Large intestine (tissue), 3 donors: ENCODE measurements at regions not wholly inside any gene's neighbourhood (a gene's known extent, or its start where the extent isn't known, plus 50 kb on each side); places are given as distances from the start of the nearest gene placed in this dataset.

Experiments used
- DNase-seq, 2 donors: peaks; one replicate each; pipeline versions ENCODE4 v3.0.0 to v3.0.0-alpha.2; 2013
- H3K27ac ChIP-seq: one replicate; pipeline ENCODE4 v1.5.1; 2013; ENCODE audit warnings: low read length
- H3K27me3 ChIP-seq: 2 replicates; pipeline ENCODE4 v1.6.1; 2013; ENCODE audit warnings: low read length; ENCODE audit not compliant: control insufficient read depth, insufficient read depth
- H3K36me3 ChIP-seq: 2 replicates; pipeline ENCODE4 v1.6.1; 2013; ENCODE audit warnings: low read length; ENCODE audit not compliant: control insufficient read depth, insufficient read depth
- H3K4me1 ChIP-seq: one replicate; pipeline ENCODE4 v1.6.1; 2013; ENCODE audit warnings: low read length; ENCODE audit not compliant: control insufficient read depth, insufficient read depth
- H3K4me3 ChIP-seq: one replicate; pipeline ENCODE4 v1.5.1; 2013; ENCODE audit warnings: low read length
- H3K9me3 ChIP-seq: one replicate; pipeline ENCODE4 v1.6.1; 2013; ENCODE audit warnings: mild to moderate bottlenecking, low read depth, low read length, moderate library complexity; ENCODE audit not compliant: control insufficient read depth
- WGBS: methylation state at CpG from one replicate; pipeline ENCODE4 v1.1.5; 2013; ENCODE audit warnings: low lambda C conversion rate; ENCODE audit not compliant: insufficient coverage; 5-methylcytosine and 5-hydroxymethylcytosine counted together

DNA sequence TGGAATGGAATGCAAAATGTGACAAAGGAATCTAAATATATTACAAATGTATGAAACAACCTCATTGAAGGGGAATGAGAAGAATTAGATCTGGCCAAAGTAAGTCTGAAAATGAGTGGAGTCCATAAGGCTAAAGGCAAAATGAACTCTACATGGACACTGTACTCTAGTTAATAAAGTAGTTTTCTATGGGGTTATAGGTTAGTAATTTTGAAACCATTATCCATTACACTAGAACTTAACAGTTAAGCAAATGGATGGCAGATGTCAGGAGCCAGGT, 222.1 kb downstream of the NUAK1 start:
- Histone ChIP-seq H3K27ac (no peak overlapping the region), H3K27me3 (no peaks in the 10 kb centered on the region)

DNA sequence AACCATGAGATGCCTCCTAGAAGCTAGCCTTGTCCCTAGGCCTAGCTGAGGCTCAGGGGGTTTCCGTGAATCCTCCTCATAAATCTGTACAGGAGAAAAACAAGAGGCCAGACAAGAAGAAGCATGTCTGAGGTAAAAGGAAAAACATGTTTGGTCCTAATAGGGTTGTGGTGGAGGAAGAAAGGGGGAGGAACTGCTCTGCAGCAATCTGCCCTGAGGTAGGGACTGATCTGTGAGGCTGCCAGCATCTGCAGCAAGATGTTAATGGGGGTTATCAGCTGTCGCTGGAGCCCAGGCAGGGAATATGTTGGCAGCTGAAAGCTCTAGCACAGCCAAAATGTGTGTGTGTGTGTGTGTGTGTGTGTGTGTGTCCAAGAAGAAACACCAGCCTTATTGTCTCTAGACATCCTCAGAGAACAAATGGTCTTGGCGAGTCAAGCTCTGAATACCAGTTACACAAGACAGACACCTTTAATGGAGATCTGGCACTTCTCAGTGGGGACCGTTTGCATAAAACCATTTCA, 218.5 kb downstream of the NUAK1 start:
- Histone ChIP-seq H3K9me3 (no peaks in the 10 kb centered on the region), H3K4me3 (no peak overlapping the region), H3K27me3 (peaks cover 5% of the 10 kb centered on the region), H3K27ac (no peak overlapping the region), H3K36me3 (no peaks in the 10 kb centered on the region), H3K4me1 (no peaks in the 10 kb centered on the region)
- WGBS, result no CpG with 5 or more reads among the region's 4 CpGs
- peak; percentile 11 to 24 for DNase-seq

More for the DNA sequence above, 222.1 kb downstream of the NUAK1 start:
- no peaks in the 10 kb centered on the region for H3K36me3 ChIP-seq
- no peaks in the 10 kb centered on the region for H3K4me1 ChIP-seq
- DNase-seq, result no peak
- H3K9me3 ChIP-seq, result no peaks in the 10 kb centered on the region
- H3K4me3 ChIP-seq, result no peak overlapping the region

DNA sequence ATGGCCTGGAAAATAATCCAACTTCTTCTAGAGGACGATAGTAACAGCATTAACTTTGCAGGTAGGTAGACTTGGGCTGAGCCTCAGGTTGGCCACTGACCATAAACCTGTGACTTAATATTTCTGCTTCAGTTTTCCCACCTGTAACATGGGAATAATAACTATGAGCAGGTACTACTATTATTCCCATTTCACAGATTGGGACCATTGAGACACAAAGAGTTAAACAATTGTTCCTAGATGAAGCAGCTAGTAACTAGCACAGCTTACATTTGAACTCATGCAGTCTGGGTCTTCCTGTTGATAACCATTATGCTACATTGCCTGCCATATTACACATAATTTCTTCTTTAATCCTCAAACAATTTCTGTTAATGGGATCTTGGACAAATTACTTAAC, 217.7 kb downstream of the NUAK1 start:
- Histone ChIP-seq H3K27me3 (peaks cover 5% of the 10 kb centered on the region), H3K4me1 (no peaks in the 10 kb centered on the region), H3K9me3 (no peaks in the 10 kb centered on the region), H3K4me3 (no peak overlapping the region), H3K36me3 (no peaks in the 10 kb centered on the region), H3K27ac (no peak overlapping the region)
- WGBS, result no CpG with 5 or more reads among the region's 1 CpG
- DNase-seq, result no peak

DNA sequence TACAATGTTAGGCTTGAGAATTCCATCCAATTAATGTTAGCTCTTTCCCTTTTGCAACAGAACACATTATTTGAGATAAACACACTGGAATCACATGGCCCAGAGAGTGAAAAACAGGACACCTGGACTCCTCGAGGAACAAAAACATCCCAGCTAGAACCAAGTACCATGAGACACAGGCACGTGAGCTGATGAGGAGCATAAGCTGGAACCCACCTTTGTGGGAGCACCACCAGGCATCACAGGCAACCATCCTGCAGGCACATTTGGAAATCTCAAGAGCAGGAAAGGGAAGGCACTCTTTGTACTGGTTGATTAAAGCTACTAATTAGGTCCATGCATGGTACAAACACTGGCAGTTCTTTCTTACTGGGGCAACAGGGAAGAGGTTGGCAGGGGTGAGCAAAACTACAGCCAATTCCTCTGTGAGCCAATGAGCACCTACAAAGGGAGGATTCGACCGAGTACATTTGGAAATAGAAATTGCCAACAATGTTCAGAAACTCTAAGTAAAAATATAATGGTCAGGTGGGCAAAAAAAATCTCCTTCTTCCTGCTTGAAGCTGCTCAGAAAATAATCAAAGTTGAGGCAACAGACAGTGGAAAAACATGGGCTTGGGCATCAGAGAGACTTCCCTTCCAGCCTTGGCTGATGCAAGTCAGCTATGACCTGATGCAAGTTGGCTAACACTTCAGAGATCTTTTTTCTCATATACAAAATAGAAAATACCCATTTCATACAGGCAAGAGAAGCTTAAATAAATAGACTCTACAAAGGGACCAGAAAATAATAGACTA, 216.7 kb downstream of the NUAK1 start:
- WGBS, result 93% methylated on average over 2 of the region's 4 CpGs
- Histone ChIP-seq H3K4me1 (no peaks in the 10 kb centered on the region), H3K36me3 (no peaks in the 10 kb centered on the region), H3K27ac (no peak overlapping the region), H3K4me3 (no peak overlapping the region), H3K27me3 (peaks cover 5% of the 10 kb centered on the region), H3K9me3 (no peaks in the 10 kb centered on the region)
- DNase-seq, result no peak

DNA sequence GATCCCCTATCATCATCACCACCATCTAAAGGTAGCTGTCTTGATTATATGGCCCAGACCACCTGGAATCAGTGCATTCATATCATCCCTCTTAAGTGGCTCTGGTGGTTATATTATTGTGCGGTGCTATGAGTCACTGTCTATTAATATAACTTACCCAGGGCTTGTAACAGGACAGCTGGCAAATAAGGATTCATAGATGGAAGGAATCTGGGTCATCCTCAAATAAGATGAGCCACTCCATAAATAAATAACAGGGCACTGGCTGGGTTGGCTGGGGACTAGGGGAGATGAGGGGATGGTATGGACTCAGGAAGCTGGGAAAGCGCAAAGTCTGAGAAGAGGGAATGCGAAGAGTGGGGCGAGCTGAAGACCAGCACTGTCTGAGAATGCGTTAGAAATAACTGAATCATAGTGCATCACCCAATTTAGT, 216.1 kb downstream of the NUAK1 start:
- H3K9me3 ChIP-seq, result no peaks in the 10 kb centered on the region
- H3K36me3 ChIP-seq, result no peaks in the 10 kb centered on the region
- 100% methylated on average over 4 of the region's 5 CpGs for WGBS
- H3K4me1 ChIP-seq, result no peaks in the 10 kb centered on the region
- H3K4me3 ChIP-seq, result no peak overlapping the region
- DNase-seq, result no peak
- no peak overlapping the region for H3K27ac ChIP-seq
- peaks cover 5% of the 10 kb centered on the region for H3K27me3 ChIP-seq

DNA sequence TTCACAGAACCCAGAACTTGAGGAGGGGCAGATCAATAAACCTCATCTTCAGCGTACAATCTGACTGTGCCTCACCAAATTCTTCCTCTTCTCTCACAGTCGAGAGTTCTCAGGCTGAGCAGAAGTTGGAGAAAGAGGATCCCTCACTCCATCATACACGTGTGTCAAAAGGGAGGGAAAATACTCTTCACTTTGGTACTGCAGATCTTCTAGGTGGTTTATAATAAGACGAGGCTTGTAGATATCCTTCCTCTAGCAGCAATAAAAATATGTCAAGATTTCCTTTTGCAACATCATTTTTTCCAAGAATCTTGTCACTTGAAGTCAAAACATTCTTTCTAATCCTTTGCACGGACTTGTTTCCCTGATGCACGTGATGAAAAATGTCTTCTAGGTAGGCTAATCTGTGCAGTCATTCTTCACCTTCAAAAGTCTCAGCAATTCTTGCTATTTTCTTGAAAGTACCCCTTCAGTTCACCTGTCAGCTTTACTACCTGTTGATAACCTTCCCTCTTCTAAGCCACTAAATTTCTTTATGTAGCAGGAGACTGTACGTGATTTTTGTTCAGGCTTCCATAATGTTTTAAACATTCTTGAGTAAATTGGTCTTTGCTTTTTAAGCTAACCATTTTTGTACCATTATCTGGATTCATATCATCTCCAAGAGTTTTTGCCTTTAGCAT, 214.1 kb downstream of the NUAK1 start:
- no peaks in the 10 kb centered on the region for H3K4me1 ChIP-seq
- peaks cover 5% of the 10 kb centered on the region for H3K27me3 ChIP-seq
- H3K27ac ChIP-seq, result no peak overlapping the region
- no peaks in the 10 kb centered on the region for H3K9me3 ChIP-seq
- 68% methylated on average over 2 of the region's 7 CpGs for WGBS
- no peaks in the 10 kb centered on the region for H3K36me3 ChIP-seq
- no peak overlapping the region for H3K4me3 ChIP-seq
- DNase-seq, result no peak

DNA sequence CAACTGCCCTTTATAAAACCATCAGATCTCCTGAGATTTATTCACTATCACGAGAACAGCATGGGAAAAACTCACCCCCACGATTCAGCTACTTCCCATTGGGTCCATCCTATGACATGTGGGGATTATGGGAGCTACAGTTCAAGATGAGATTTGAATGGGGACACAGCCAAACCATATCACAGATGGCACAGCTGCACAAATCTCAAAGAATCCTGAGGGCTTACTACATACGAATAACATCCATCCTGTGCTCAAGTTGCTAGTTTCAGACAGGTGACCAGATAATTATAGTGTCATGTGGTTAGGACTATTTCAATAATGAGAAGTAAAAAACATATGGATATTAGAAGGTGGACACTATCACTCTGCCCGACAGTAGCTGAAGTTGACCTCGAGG, 211.2 kb downstream of the NUAK1 start:
- Histone ChIP-seq H3K9me3 (no peaks in the 10 kb centered on the region), H3K27ac (no peak overlapping the region), H3K27me3 (peaks cover 5% of the 10 kb centered on the region), H3K4me1 (no peaks in the 10 kb centered on the region), H3K4me3 (no peak overlapping the region), H3K36me3 (no peaks in the 10 kb centered on the region)
- no peak for DNase-seq
- WGBS, result 92% methylated on average over 2 of the region's 5 CpGs

DNA sequence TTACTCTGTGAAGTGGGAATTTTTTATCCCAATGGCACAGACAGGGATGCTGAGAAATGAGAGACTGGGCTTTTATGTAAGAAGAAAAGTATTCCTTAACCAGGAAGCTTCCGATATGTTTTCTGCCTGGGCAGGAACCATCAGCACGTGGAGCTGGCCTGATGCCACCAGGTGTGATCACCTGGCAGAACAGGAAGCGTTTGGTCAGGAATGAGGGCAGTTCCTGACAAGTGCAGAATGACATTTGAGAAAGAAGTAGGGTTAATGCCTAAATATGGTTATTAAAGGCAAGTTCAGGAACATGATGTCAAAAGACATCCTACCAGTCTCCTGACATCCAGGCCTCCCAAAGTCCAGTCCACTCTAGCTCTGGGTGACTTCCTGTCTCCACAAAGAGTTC, 210.3 kb downstream of the NUAK1 start:
- H3K27ac ChIP-seq, result no peak overlapping the region
- H3K27me3 ChIP-seq, result no peaks in the 10 kb centered on the region
- no CpG with 5 or more reads among the region's 3 CpGs for WGBS
- no peak for DNase-seq
- H3K4me3 ChIP-seq, result no peak overlapping the region
- no peaks in the 10 kb centered on the region for H3K9me3 ChIP-seq
- H3K4me1 ChIP-seq, result no peaks in the 10 kb centered on the region
- no peaks in the 10 kb centered on the region for H3K36me3 ChIP-seq

DNA sequence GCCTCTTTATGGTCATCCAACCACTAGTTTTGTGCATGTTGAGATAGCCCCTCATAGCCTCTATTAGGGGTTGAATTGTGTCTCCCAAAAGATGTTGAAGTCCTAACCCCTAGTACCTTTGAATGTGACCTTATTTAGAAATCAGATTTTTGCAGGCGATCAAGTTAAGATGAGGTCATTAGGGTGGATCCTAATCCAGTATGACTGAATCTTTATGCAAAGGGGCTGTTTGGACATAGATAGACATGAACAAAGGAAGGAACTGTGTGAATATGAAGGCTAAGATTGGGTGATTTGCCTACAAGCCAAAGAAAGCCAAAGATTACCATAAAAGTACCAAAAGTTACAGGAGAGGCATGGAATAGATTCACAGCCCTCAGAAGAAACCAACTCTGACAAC, 209.6 kb downstream of the NUAK1 start:
- WGBS, result 80% methylated on average over 1 of the region's 1 CpG
- H3K9me3 ChIP-seq, result no peaks in the 10 kb centered on the region
- DNase-seq, result no peak
- H3K4me1 ChIP-seq, result no peaks in the 10 kb centered on the region
- H3K4me3 ChIP-seq, result no peak overlapping the region
- H3K27ac ChIP-seq, result no peak overlapping the region
- H3K36me3 ChIP-seq, result no peaks in the 10 kb centered on the region
- peaks cover 3% of the 10 kb centered on the region for H3K27me3 ChIP-seq

DNA sequence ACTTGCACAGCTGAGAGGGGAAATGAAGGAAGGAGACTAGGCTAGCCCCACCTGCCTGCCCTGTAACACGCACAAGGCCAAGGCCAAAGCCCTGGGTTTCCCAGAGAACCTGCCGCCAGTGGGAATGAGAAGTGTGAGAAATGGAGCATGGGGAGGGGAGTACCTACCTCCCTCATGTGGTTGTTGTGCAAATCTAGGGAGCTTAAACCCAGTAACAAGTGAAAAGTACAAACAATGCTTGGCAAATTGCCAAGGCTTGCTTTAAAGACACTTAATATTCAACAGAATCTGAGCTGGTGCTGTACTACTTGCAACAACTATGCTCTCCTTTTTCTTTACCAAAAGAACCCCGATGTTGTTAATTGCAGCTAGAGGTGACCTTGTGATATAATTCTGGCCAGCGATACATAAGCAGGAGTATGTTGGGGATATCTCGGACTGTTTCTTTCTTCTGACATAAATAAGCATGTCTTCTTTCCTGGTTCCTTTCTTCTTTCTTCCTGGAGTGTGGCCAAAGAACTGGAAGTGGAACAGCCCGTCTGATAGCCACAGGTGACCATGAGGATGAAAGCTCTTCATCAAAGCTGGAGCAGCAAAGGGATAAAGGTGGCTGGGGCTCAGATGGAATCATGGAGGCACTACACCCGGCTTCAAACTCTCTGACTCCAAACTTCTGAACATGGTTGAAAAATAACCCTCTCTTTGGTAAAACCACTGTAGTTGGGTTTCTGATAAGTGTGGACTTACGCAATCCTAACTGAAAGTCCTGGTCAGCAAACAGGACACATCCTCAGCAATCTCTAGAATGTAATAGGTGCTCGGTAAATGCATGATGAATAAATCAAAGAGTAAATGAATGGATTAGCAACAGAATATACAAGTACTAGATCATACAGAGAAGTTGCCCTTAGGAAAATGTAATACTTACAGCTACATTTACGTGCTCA, 207.9 kb downstream of the NUAK1 start:
- H3K27me3 ChIP-seq, result peaks cover 3% of the 10 kb centered on the region

More for the DNA sequence above, 207.9 kb downstream of the NUAK1 start:
- H3K27ac ChIP-seq, result no peak overlapping the region
- no peak overlapping the region for H3K4me3 ChIP-seq
- H3K36me3 ChIP-seq, result no peaks in the 10 kb centered on the region
- H3K4me1 ChIP-seq, result no peaks in the 10 kb centered on the region
- H3K9me3 ChIP-seq, result no peaks in the 10 kb centered on the region
- DNase-seq, result no peak
- WGBS, result 90% methylated on average over 2 of the region's 10 CpGs
